LNCaP clone FGC (cell line): ENCODE measurements at regions not wholly inside any gene's neighbourhood (a gene's known extent, or its start where the extent isn't known, plus 50 kb on each side); places are given as distances from the start of the nearest gene placed in this dataset.

ENCODE experiments used
- DNase-seq: peaks from one replicate; pipeline ENCODE4 v3.0.0-alpha.2; 2011; ENCODE audit warnings: low read depth
- H3K4me3 ChIP-seq: 2 replicates; pipeline ENCODE4 v1.5.1; 2011; ENCODE audit warnings: mild to moderate bottlenecking, low read depth, low read length, control low read depth
- TF ChIP-seq, protein P1 (sequence below): IDR thresholded peaks from 2 replicates; pipeline ENCODE4 v1.5.1; 2012; ENCODE audit warnings: mild to moderate bottlenecking; ENCODE audit not compliant: control insufficient read depth, insufficient read depth; ENCODE audit errors: extremely low read depth

DNA sequence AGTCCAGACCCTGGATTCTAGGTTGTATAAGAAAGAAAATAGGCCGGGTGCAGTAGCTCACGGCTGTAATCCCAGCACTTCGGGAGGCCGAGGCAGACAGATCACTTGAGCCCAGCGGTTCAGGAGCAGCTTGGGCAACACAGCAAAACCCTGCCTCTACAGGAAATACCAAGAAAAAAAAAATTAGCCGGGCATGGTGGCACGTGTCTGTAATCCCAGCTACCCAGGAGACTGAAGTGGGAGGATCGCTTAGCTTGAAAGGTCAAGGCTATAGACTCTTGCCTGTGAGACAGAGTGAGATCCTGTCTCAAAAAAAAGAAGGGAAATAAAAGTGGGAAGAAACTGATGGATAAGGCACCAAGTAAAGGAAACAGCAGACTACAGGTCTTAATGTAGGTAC, 287.9 kb upstream of the KLF14 start:
- DNase-seq: no peak
- H3K4me3 ChIP-seq: no peak overlapping the region
- TF ChIP-seq, protein P1, sequence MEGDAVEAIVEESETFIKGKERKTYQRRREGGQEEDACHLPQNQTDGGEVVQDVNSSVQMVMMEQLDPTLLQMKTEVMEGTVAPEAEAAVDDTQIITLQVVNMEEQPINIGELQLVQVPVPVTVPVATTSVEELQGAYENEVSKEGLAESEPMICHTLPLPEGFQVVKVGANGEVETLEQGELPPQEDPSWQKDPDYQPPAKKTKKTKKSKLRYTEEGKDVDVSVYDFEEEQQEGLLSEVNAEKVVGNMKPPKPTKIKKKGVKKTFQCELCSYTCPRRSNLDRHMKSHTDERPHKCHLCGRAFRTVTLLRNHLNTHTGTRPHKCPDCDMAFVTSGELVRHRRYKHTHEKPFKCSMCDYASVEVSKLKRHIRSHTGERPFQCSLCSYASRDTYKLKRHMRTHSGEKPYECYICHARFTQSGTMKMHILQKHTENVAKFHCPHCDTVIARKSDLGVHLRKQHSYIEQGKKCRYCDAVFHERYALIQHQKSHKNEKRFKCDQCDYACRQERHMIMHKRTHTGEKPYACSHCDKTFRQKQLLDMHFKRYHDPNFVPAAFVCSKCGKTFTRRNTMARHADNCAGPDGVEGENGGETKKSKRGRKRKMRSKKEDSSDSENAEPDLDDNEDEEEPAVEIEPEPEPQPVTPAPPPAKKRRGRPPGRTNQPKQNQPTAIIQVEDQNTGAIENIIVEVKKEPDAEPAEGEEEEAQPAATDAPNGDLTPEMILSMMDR: no peak

GRCh38 chr7:131026297-131027000, 292.4 kb upstream of the KLF14 start:
- TF ChIP-seq, protein P1: no peak
- H3K4me3 ChIP-seq: no peak overlapping the region
- DNase-seq: no peak

DNA sequence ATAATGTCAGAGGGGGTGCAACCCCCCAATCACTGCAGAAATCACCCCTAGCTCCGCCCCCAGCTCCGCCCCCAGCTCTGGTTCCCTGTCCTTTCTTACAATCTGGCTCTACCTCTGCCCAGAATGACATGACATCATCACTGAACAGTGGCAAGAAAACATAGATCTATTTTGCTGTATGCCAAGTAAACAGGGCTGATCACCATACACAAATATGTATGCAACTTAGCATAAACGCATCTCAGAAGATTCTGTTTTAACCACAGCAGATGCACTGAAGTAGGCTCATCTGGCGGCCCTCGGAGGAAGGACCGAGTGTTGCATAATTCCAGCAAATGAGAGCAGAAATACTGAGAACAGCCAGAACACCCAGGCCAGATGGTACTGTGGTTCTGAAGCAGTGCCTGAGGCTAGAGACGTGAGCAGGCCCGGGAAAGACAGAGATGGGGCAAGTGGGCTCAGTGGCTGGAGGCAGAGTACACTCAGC, 293.3 kb upstream of the KLF14 start:
- DNase-seq: no peak
- TF ChIP-seq, protein P1: no peak
- no peak overlapping the region for H3K4me3 ChIP-seq

DNA sequence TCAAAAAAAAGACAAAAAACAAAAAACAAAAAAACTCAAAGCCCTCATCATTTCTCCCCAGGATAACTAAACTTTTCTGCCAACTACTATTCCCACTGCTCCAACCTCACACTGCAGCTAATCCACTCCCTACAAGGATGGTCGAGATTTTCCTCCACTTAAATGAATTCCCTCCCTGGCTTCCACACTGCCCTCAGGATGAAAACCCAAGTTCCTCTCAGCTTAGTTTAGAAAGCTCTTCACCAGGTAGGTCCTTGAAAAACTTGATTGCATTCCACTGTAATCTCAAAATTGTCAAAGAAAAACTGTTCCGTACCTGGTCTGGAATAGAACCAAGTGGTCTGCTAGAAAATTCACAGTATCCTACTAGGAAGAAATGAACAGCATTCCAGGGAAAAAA, 294.3 kb upstream of the KLF14 start:
- TF ChIP-seq, protein P1: no peak
- no peak overlapping the region for H3K4me3 ChIP-seq

DNA sequence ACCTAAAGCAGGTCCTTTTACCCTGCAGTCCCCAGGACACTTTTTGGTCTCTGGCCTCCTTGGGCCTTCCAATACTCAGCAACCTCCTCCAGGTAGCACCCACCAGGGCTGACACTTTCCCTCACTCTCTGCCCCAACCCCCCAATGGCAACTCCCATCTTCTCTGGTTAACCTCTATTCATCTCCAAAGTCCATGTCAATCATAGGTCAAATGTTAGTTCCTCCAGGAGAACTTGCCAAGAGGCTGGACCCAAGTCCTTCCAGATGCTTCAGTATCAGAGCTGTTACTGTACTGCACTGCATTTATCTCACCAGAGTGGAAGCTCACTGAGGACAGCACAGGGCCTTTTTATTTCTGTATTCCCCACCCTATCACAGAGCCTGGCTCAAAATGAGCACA, 295.0 kb upstream of the KLF14 start:
- DNase-seq: no peak
- TF ChIP-seq, protein P1: no peak
- H3K4me3 ChIP-seq: no peak overlapping the region

More for the DNA sequence above, 294.3 kb upstream of the KLF14 start:
- DNase-seq: no peak

DNA sequence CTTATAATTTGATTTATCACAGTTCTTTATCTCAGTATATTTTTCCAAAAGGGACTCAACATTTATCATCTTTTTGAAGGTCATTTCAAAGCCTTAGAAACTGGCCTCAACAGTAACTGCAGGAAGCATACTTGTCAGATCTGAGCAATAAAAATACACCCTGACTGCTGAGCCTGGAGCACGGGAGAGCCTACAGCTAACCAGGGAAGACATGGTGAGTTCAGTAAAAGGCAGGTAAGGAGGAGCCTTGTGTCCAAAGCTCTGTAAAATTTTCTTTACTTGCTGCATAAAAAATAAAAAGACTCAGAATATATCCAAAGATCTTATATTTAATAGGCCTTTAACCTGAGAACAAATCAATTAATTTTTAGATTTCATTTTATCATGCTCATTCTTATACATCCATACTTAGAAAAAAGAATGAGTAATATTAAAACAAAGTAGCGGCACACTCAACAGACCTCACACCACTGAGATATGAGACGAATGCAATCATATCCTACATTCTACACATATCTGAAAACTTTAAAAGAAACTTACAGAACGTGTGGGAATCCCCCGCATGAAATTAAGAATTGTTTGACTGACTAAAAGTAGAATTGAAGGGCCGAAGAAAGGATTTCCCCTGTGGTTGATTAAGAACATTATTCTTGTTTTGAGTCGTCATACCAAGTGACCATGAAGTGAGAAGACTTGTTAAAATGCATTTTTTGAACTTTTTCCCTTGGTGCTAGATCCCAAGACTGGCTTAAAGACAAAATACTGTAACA, 296.4 kb upstream of the MKLN1 start:
- no peak for DNase-seq
- TF ChIP-seq, protein P1: no peak

More for the DNA sequence above, 296.4 kb upstream of the MKLN1 start:
- no peak overlapping the region for H3K4me3 ChIP-seq
